ENCODE measurements at regions not wholly inside any gene's neighbourhood (a gene's known extent, or its start where the extent isn't known, plus 50 kb on each side); places are given as distances from the start of the nearest gene placed in this dataset.
"Not testable (repeated sequence)": the region's sequence is repeated elsewhere in the genome, so short reads cannot be mapped to it uniquely, and the experiment has no call there.

GRCh38 chr20:30669330-30670029, 588.0 kb upstream of the DEFB115 start:
- not testable (repeated sequence) for DNase-seq

DNA sequence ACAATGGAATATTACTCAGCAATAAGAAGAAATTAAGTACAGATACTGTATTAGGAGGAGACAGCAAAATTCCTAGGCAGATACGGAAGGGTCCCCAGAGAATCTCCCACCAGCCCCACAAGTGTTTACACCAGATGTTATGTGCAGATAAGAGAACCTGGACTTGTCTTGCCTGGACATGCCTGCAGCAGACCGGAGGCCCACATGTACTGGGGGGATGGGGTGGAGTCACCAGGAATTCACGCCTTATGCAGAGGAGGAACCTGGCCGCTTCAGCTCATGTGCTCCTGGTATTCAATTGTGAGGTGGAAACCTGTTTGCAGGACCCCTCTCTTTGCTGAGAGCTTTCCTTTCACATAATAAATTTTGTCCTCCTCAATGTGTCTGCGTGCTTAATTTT, 586.3 kb upstream of the DEFB115 start:
- DNase-seq, result not testable (repeated sequence)

DNA sequence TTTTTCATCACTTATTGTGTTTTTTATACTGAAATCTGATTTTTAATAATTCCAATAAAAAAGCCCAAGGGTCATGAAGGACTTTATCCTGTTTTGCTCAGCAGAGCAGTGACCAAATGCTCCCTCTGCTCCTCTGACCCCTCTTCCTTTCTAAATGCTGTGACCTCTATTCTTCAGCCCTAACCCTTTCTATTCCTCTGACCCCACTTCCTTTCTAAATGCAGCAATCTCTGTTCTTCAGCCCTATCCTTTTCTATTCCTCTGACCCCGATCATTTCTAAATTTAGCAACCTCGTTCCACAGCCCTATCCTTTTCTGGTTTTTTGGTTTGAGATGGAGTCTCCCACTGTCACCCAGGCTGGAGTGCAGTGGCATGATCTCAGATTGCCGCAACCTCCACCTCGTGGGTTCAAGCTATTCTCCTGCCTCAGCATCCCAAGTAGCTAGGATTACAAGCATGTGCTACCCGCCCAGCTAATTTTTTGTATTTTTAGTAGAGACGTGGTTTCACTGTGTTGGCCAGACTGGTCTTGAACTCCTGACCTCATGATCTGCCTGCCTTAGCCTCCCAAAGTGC, 581.4 kb upstream of the DEFB115 start:
- DNase-seq, result not testable (repeated sequence)

- DNase-seq, result not testable (repeated sequence)
These were observed 575.2 kb upstream of the DEFB115 start for GRCh38 chr20:30682236-30682635.

DNA sequence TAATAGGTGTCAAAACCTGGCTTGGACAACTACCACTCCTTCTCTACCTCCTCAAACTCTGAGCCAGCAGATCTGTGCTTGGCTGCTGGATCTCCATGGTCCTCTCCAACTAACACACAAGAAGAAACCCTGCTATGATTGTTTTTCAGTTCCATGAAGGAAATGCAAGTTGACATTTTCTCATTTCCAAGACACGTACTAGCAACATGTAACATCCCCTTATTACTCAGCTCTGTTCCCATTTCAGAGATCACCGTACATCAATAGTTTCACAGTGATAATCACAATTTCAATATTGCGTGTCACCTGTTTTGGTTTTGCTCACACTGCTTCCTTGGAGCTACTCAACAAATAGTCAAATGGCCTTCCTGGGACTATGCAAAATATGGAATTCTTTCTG, 544.6 kb upstream of the DEFB115 start:
- DNase-seq, result not testable (repeated sequence)

- DNase-seq, result not testable (repeated sequence)
These were observed 537.9 kb upstream of the DEFB115 start for GRCh38 chr20:30719415-30720199.

- not testable (repeated sequence) for DNase-seq
These were observed 534.0 kb upstream of the DEFB115 start for GRCh38 chr20:30723511-30723910.

- not testable (repeated sequence) for DNase-seq
These were observed 533.4 kb upstream of the DEFB115 start for GRCh38 chr20:30723934-30724687.

GRCh38 chr20:30724688-30725074, 532.8 kb upstream of the DEFB115 start:
- DNase-seq, result not testable (repeated sequence)

GRCh38 chr20:30725188-30725587, 532.3 kb upstream of the DEFB115 start:
- not testable (repeated sequence) for DNase-seq

GRCh38 chr20:30728271-30728885, 529.1 kb upstream of the DEFB115 start:
- not testable (repeated sequence) for DNase-seq

All from hindlimb muscle (tissue), 1 donor.